Pancreas (tissue), 10 donors: ENCODE measurements at regions not wholly inside any gene's neighbourhood (a gene's known extent, or its start where the extent isn't known, plus 50 kb on each side); places are given as distances from the start of the nearest gene placed in this dataset.

Experiments
- ATAC-seq, 4 donors: fragments of 200-7000 bp; cut with Tn5 transposase; one replicate each; pipeline versions ENCODE4 v1.8.0 to v1.9.1; 2020; ENCODE audit warnings: mild to moderate bottlenecking in 4 of 4, moderate library complexity in 4 of 4
- DNase-seq, 6 donors: peaks; one replicate each; pipeline ENCODE4 v3.0.0-alpha.2; 2020
- FAIRE-seq: peaks from 2 replicates; lab custom pipeline; 2012; peaks lifted over from hg19 to GRCh38; lab: Jason Lieb, UNC
- H3K27ac ChIP-seq, 4 donors: fragments of 200-600 bp; sonication (generic); 1 replicate in 3 of 4; 2 replicates in 1 of 4; pipeline versions ENCODE4 v1.5.0 to v1.8.0; 2020
- H3K27me3 ChIP-seq, 4 donors: fragments of 200-600 bp; one replicate each; pipeline ENCODE4 v1.8.0; 2021
- H3K36me3 ChIP-seq, 3 donors: fragments of 200-600 bp; sonication (generic) in 1 of 3; one replicate each; pipeline versions ENCODE4 v1.5.0 to v1.8.0; 2020 to 2021
- H3K4me1 ChIP-seq, 3 donors: fragments of 200-600 bp; one replicate each; pipeline ENCODE4 v1.8.0; 2021
- H3K4me3 ChIP-seq, 4 donors: fragments of 200-600 bp; sonication (generic) in 2 of 4; one replicate each; pipeline versions ENCODE4 v1.5.0 to v1.8.0; 2020 to 2021
- H3K9me3 ChIP-seq, 4 donors: fragments of 200-600 bp; one replicate each; pipeline ENCODE4 v1.8.0; 2021
- CTCF ChIP-seq, 4 donors: fragments of 200-600 bp; sonication (generic) in 3 of 4; IDR thresholded peaks; one replicate each; pipeline versions ENCODE4 v1.5.0 to v1.8.0; 2021; ENCODE audit warnings: antibody characterized with exemption in 4 of 4
- WGBS, 2 donors: extraction: QIAGEN DNeasy Blood & Tissue Kit; methylation state at CpG; one replicate each; pipeline ENCODE4 v1.1.7; 2013; 5-methylcytosine and 5-hydroxymethylcytosine counted together
- intact Hi-C, 3 donors: fragments of 100-400 bp; cut with DNase I; formaldehyde crosslinking; loops; one replicate each; pipeline versions ENCODE4 v1.11.1 to v1.14.2; 2022
- donor health status: healthy with polysubstance abuse.
- donor health status: DM: no; HTN: no; CAD: no; lungs with moderate emphysema.
- donor health status: DM: no; HTN: no; CAD: no.
- donor health status: control.
- donor health status: control.
- donor health status: Bipolar disorder and iron deficiency.
- donor health status: DM: yes; HTN: yes; CAD: no.
- donor health status: DM: no; HTN: no; CAD: no.
- donor health status: DM: no; HTN: no; CAD: no.
- donor health status: DM: yes; HTN: yes; CAD: no.

- DNase-seq (no peak), ATAC-seq (peak in 1 of 4 donors; percentile 54), FAIRE-seq (no peak)
- no peak overlapping the region for H3K27ac ChIP-seq
- WGBS, 2 donors: 41 to 54% methylated on average over 2 of the region's 2 CpGs
- intact Hi-C loops: no loop called here
- no peaks in the 10 kb centered on the region for H3K27me3 ChIP-seq
- peak in 2 of 4 donors; percentile 12 to 14 for TF ChIP-seq CTCF (IDR thresholded peaks at IDR 0.05)
- H3K4me1 ChIP-seq: no peaks in the 10 kb centered on the region
- no peaks in the 10 kb centered on the region for H3K36me3 ChIP-seq
- no peak overlapping the region for H3K4me3 ChIP-seq
- H3K9me3 ChIP-seq: no peaks in the 10 kb centered on the region
Observed at GRCh38 chr2:145638675-145639074, 1118.8 kb upstream of the ZEB2 start.

- intact Hi-C loops: no loop called here
- WGBS, 2 donors: 88 to 95% methylated on average over 3 of the region's 3 CpGs
- Histone ChIP-seq H3K4me1 (no peaks in the 10 kb centered on the region), H3K27ac (no peak overlapping the region), H3K9me3 (no peaks in the 10 kb centered on the region), H3K36me3 (no peaks in the 10 kb centered on the region), H3K4me3 (no peak overlapping the region), H3K27me3 (no peaks in the 10 kb centered on the region)
- no peak for TF ChIP-seq CTCF (IDR thresholded peaks at IDR 0.05)
- ATAC-seq: no peak
- no peak for FAIRE-seq
- no peak for DNase-seq
Observed at GRCh38 chr2:145635706-145636427, 1115.9 kb upstream of the ZEB2 start.

GRCh38 chr2:145631561-145631960 is 1111.6 kb upstream of the ZEB2 start:
- DNase-seq (no peak), FAIRE-seq (no peak), ATAC-seq (no peak)
- TF ChIP-seq CTCF (IDR thresholded peaks at IDR 0.05): no peak
- H3K9me3 ChIP-seq: no peaks in the 10 kb centered on the region
- WGBS, 2 donors: 80 to 92% methylated on average over 1 of the region's 1 CpG
- H3K27ac ChIP-seq: no peak overlapping the region
- H3K4me1 ChIP-seq: no peaks in the 10 kb centered on the region
- no peaks in the 10 kb centered on the region for H3K36me3 ChIP-seq
- no peaks in the 10 kb centered on the region for H3K27me3 ChIP-seq
- H3K4me3 ChIP-seq: no peak overlapping the region
- intact Hi-C loops: no loop called here

DNA sequence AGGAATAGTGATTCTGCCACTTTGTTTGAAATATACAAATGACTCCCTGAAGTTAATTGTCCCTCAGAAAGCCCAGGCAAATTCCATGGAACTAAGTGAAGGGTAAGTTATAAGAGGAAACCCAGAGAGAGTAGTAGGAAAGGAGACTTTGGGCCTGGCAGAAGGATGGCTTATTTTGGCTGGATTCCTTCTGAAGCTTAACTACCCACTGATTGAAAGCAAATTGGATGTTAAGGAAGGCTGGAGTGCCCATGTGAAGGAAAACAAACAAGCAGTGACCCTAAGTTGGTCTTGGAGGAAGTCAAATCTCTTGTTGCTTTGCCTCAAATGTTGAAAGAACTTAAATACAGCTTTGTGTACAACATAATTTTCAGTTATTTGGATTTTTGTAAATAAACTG is 1106.4 kb upstream of the ZEB2 start:
- ATAC-seq (no peak), FAIRE-seq (no peak), DNase-seq (no peak)
- H3K9me3 ChIP-seq: no peaks in the 10 kb centered on the region
- H3K36me3 ChIP-seq: no peaks in the 10 kb centered on the region
- intact Hi-C loops: no loop called here
- TF ChIP-seq CTCF (IDR thresholded peaks at IDR 0.05): no peak
- H3K4me3 ChIP-seq: no peak overlapping the region
- H3K27ac ChIP-seq: no peak overlapping the region
- no peaks in the 10 kb centered on the region for H3K4me1 ChIP-seq
- H3K27me3 ChIP-seq: no peaks in the 10 kb centered on the region

- DNase-seq (no peak), ATAC-seq (no peak), FAIRE-seq (no peak)
- H3K27ac ChIP-seq: no peak overlapping the region
- no peaks in the 10 kb centered on the region for H3K36me3 ChIP-seq
- no peak overlapping the region for H3K4me3 ChIP-seq
- WGBS, 2 donors: 87 to 94% methylated on average over 1 of the region's 1 CpG
- no peaks in the 10 kb centered on the region for H3K27me3 ChIP-seq
- intact Hi-C loops: no loop called here
- H3K4me1 ChIP-seq: no peaks in the 10 kb centered on the region
- TF ChIP-seq CTCF (IDR thresholded peaks at IDR 0.05): no peak
- no peaks in the 10 kb centered on the region for H3K9me3 ChIP-seq
Observed at GRCh38 chr2:145625111-145625510, 1105.2 kb upstream of the ZEB2 start.
